ENCODE measurements at regions not wholly inside any gene's neighbourhood (a gene's known extent, or its start where the extent isn't known, plus 50 kb on each side); places are given as distances from the start of the nearest gene placed in this dataset.

- no peak overlapping the region for H3K4me3 ChIP-seq
- TF ChIP-seq, protein P1, sequence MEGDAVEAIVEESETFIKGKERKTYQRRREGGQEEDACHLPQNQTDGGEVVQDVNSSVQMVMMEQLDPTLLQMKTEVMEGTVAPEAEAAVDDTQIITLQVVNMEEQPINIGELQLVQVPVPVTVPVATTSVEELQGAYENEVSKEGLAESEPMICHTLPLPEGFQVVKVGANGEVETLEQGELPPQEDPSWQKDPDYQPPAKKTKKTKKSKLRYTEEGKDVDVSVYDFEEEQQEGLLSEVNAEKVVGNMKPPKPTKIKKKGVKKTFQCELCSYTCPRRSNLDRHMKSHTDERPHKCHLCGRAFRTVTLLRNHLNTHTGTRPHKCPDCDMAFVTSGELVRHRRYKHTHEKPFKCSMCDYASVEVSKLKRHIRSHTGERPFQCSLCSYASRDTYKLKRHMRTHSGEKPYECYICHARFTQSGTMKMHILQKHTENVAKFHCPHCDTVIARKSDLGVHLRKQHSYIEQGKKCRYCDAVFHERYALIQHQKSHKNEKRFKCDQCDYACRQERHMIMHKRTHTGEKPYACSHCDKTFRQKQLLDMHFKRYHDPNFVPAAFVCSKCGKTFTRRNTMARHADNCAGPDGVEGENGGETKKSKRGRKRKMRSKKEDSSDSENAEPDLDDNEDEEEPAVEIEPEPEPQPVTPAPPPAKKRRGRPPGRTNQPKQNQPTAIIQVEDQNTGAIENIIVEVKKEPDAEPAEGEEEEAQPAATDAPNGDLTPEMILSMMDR (IDR thresholded peaks at IDR 0.05) = no peak
- TF ChIP-seq POLR2A (IDR thresholded peaks at IDR 0.05) = no peak
- intact Hi-C loops (cut with DNase I) = no loop called here
- H3K4me1 ChIP-seq = no peaks in the 10 kb centered on the region
- no peak overlapping the region for H3K27ac ChIP-seq
- H3K36me3 ChIP-seq = no peaks in the 10 kb centered on the region
- 29% methylated on average over 3 of the region's 3 CpGs for WGBS (ENCODE audit: insufficient coverage, low coverage, low lambda C conversion rate, missing lambda C conversion rate)
- no peaks in the 10 kb centered on the region for H3K27me3 ChIP-seq
- ATAC-seq = no peak
- no peaks in the 10 kb centered on the region for H3K9me3 ChIP-seq
- DNase-seq = no peak
These were observed 89.8 kb upstream of the RTL6 start for GRCh38 chr22:44587737-44588310.

DNA sequence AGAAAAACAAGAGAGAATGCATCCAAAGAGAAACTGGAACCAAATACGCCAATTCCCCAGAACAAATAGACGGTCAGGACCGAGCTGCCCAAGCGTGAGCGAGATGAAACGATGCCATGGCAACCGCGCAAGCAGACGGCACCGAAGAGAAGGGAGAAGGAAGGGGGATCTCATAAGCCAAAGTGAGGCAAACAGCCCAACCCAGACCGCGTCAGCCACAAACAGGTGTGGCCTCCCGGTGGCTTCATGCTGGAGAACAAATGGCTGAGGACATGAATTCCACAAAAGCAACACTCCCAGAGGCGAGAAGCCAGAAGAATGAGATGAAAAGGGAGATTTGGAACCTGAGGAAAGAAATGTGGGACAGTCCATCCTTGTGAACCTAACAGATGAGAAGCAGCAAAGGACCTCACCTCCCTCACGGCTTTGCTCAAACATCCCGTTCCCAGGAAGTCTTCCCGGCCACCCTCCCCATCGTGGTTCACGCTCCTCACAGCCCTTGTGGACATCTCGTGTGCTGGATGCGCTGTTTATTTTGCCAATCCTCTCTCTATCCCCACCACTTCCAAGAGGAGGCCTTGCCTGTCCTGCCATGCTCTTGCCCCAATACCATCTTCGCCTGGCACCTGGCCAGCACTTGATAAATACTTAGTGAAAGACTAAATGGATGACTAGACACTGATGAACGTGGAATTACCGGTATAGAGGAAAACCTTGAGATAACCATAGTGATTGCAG lies 89.1 kb upstream of the RTL6 start:
- 36% methylated on average over 8 of the region's 24 CpGs for WGBS (ENCODE audit: insufficient coverage, low coverage, low lambda C conversion rate, missing lambda C conversion rate)
- ATAC-seq = no peak

DNA sequence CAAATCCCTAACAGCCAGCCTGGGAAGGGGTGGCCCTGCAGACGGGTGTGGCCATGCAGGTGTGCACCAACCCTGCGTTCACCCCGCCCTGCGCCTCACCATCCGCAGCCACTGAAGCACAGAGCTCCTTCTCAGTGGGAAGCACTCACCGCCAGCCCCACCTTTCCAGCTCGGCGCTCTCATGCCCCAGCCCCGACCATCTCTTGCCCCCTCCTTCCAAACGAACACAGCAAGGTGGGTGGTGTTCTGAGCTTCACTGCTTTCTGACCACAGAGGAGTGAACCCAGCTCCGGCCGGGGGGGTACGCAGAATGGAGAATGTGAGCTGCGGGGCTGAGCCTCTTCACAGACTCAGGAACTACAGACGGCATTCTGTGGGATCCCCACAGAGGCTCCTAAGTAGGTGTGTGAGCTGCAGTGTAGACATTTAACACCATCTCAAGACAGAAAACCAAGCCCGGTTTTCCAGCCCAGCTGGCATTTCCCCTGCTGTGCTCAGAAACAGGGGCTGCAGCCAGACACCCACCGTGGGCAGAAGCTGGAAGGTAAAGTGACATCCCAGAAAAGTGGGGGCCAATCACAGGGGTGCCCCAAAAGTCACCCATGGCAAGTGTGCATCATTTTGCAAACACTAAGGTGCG lies 88.4 kb upstream of the RTL6 start:
- Histone ChIP-seq H3K4me3 (no peak overlapping the region), H3K27ac (no peak overlapping the region), H3K27me3 (no peaks in the 10 kb centered on the region), H3K4me1 (no peaks in the 10 kb centered on the region), H3K36me3 (no peaks in the 10 kb centered on the region), H3K9me3 (no peaks in the 10 kb centered on the region)
- ATAC-seq = no peak
- 37% methylated on average over 15 of the region's 18 CpGs for WGBS (ENCODE audit: insufficient coverage, low coverage, low lambda C conversion rate, missing lambda C conversion rate)
- TF ChIP-seq, protein P1 (IDR thresholded peaks at IDR 0.05) = no peak
- TF ChIP-seq POLR2A (IDR thresholded peaks at IDR 0.05) = no peak
- DNase-seq = peak in 1 of 3 donors; percentile 7
- intact Hi-C loops (cut with DNase I) = no loop called here

More for the DNA sequence above, 89.1 kb upstream of the RTL6 start:
- H3K4me3 ChIP-seq = no peak overlapping the region
- DNase-seq = no peak
- no peak overlapping the region for H3K27ac ChIP-seq
- no peaks in the 10 kb centered on the region for H3K36me3 ChIP-seq
- H3K4me1 ChIP-seq = no peaks in the 10 kb centered on the region
- no peaks in the 10 kb centered on the region for H3K27me3 ChIP-seq
- TF ChIP-seq, protein P1 (IDR thresholded peaks at IDR 0.05) = no peak
- no peak for TF ChIP-seq POLR2A (IDR thresholded peaks at IDR 0.05)
- no peaks in the 10 kb centered on the region for H3K9me3 ChIP-seq
- intact Hi-C loops (cut with DNase I) = no loop called here

GRCh38 chr22:44585559-44586350 lies 87.7 kb upstream of the RTL6 start:
- no peak for TF ChIP-seq POLR2A (IDR thresholded peaks at IDR 0.05)
- TF ChIP-seq, protein P1 (IDR thresholded peaks at IDR 0.05) = no peak
- Histone ChIP-seq H3K36me3 (no peaks in the 10 kb centered on the region), H3K27ac (no peak overlapping the region), H3K4me3 (no peak overlapping the region), H3K4me1 (no peaks in the 10 kb centered on the region), H3K9me3 (no peaks in the 10 kb centered on the region), H3K27me3 (no peaks in the 10 kb centered on the region)
- WGBS (ENCODE audit: insufficient coverage, low coverage, low lambda C conversion rate, missing lambda C conversion rate) = 50% methylated on average over 12 of the region's 20 CpGs
- DNase-seq (peak; percentile 9 to 31 (median 26)), ATAC-seq (no peak)
- intact Hi-C loops (cut with DNase I) = no loop called here
